ENCODE measurements at regions not wholly inside any gene's neighbourhood (a gene's known extent, or its start where the extent isn't known, plus 50 kb on each side); places are given as distances from the start of the nearest gene placed in this dataset.
A peak's percentile ranks its signal among the peaks of the same experiment; 100 is the strongest.

DNA sequence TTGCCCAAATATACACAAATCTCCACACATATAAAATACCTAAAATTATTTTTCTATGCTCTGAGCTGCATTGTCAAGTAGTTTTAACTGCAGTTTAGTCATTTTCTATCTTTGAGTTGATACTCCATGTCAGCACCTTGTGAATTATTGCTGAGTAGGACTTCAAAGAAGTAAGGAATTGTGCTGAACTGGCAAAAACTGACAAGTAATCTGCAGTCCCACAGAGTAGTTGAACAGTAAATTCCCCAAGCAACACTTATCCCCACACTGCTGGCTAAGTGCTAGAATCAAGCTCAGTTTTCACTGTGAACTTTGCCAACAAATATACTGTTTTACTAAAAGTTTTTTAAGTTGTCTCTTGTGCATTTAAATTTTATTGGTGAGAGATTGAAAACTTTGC, 141.8 kb upstream of the ST6GAL2 start (continued):
- TF ChIP-seq MAFK (IDR thresholded peaks at IDR 0.05; ENCODE audit: low read length) (peak; percentile 28; the same call in 1 of the 2 replicates), ZNF589 (CRISPR knock-in tag; IDR thresholded peaks at IDR 0.05; ENCODE audit: low read depth) (no peak), KDM1A (IDR thresholded peaks at IDR 0.05) (no peak), POLR2H (tag; IDR thresholded peaks at IDR 0.05; ENCODE audit: low read depth) (no peak), CAMTA2 (CRISPR knock-in tag; conservative IDR thresholded peaks at IDR 0.05) (no peak), HNRNPK (IDR thresholded peaks at IDR 0.05; ENCODE audit: low read depth, low read length, poor library complexity, severe bottlenecking) (no peak), EP400 (IDR thresholded peaks at IDR 0.05) (no peak), ZNF507 (tag; conservative IDR thresholded peaks at IDR 0.05) (no peak), EZH2 (IDR thresholded peaks at IDR 0.05; ENCODE audit: borderline replicate concordance, low read depth, low read length) (no peak), LEF1 (IDR thresholded peaks at IDR 0.05) (no peak), FOXP1 (CRISPR knock-in tag; IDR thresholded peaks at IDR 0.05) (no peak), XRCC4 (IDR thresholded peaks at IDR 0.05; ENCODE audit: extremely low read depth, insufficient read depth, insufficient read length) (no peak), OTX1 (CRISPR knock-in tag; IDR thresholded peaks at IDR 0.05) (no peak), ZNF316 (IDR thresholded peaks at IDR 0.05) (peak; percentile 33; the same call in 1 of the 2 replicates)
- TF ChIP-seq, protein P1, sequence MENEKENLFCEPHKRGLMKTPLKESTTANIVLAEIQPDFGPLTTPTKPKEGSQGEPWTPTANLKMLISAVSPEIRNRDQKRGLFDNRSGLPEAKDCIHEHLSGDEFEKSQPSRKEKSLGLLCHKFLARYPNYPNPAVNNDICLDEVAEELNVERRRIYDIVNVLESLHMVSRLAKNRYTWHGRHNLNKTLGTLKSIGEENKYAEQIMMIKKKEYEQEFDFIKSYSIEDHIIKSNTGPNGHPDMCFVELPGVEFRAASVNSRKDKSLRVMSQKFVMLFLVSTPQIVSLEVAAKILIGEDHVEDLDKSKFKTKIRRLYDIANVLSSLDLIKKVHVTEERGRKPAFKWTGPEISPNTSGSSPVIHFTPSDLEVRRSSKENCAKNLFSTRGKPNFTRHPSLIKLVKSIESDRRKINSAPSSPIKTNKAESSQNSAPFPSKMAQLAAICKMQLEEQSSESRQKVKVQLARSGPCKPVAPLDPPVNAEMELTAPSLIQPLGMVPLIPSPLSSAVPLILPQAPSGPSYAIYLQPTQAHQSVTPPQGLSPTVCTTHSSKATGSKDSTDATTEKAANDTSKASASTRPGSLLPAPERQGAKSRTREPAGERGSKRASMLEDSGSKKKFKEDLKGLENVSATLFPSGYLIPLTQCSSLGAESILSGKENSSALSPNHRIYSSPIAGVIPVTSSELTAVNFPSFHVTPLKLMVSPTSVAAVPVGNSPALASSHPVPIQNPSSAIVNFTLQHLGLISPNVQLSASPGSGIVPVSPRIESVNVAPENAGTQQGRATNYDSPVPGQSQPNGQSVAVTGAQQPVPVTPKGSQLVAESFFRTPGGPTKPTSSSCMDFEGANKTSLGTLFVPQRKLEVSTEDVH (IDR thresholded peaks at IDR 0.05; ENCODE audit: low read depth, partially characterized antibody) = no peak
- TF ChIP-seq, protein P2, sequence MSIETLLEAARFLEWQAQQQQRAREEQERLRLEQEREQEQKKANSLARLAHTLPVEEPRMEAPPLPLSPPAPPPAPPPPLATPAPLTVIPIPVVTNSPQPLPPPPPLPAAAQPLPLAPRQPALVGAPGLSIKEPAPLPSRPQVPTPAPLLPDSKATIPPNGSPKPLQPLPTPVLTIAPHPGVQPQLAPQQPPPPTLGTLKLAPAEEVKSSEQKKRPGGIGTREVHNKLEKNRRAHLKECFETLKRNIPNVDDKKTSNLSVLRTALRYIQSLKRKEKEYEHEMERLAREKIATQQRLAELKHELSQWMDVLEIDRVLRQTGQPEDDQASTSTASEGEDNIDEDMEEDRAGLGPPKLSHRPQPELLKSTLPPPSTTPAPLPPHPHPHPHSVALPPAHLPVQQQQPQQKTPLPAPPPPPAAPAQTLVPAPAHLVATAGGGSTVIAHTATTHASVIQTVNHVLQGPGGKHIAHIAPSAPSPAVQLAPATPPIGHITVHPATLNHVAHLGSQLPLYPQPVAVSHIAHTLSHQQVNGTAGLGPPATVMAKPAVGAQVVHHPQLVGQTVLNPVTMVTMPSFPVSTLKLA (conservative IDR thresholded peaks at IDR 0.05) = no peak

Data from K562 (cell line).